ENCODE measurements at regions not wholly inside any gene's neighbourhood (a gene's known extent, or its start where the extent isn't known, plus 50 kb on each side); places are given as distances from the start of the nearest gene placed in this dataset.

DNA sequence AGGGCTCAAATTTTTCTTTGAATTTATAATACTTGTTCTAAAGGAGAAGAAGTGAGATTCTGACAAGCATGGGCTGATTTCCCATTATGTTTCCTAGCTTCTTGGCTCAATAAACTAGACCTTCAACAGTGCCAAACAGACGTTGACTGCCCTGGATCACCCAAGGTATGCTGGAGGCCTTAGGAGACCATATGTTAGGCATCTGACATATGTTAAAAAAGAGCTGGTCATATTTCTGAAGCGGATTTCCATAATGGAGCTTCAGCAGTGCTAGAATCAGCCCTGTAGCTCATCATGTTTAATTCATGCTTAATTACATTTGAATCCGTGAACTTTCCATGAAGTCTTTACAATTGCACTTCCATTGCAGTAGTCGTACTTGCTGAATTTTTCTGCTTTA lies 653.3 kb downstream of the DIAPH3 start:
- no peaks in the 10 kb centered on the region for H3K36me3 ChIP-seq (ENCODE audit: control insufficient read depth, insufficient read depth, low read length)
- no peak overlapping the region for H2AFZ ChIP-seq
- no peak overlapping the region for H3K4me2 ChIP-seq (ENCODE audit: low read length)
- no peaks in the 10 kb centered on the region for H3K27me3 ChIP-seq (ENCODE audit: control insufficient read depth, insufficient read depth, low read length)
- no peaks in the 10 kb centered on the region for H3K9me3 ChIP-seq (ENCODE audit: control insufficient read depth, low read length)
- H3K4me3 ChIP-seq (ENCODE audit: low read depth, low read length): no peak overlapping the region
- peaks cover 3% of the 10 kb centered on the region for H3K4me1 ChIP-seq
- H3K9ac ChIP-seq: no peak overlapping the region
- H3K79me2 ChIP-seq: no peaks in the 10 kb centered on the region
- no peak overlapping the region for H3K27ac ChIP-seq
- TF ChIP-seq, protein P1, sequence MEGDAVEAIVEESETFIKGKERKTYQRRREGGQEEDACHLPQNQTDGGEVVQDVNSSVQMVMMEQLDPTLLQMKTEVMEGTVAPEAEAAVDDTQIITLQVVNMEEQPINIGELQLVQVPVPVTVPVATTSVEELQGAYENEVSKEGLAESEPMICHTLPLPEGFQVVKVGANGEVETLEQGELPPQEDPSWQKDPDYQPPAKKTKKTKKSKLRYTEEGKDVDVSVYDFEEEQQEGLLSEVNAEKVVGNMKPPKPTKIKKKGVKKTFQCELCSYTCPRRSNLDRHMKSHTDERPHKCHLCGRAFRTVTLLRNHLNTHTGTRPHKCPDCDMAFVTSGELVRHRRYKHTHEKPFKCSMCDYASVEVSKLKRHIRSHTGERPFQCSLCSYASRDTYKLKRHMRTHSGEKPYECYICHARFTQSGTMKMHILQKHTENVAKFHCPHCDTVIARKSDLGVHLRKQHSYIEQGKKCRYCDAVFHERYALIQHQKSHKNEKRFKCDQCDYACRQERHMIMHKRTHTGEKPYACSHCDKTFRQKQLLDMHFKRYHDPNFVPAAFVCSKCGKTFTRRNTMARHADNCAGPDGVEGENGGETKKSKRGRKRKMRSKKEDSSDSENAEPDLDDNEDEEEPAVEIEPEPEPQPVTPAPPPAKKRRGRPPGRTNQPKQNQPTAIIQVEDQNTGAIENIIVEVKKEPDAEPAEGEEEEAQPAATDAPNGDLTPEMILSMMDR (IDR thresholded peaks at IDR 0.05): no peak

DNA sequence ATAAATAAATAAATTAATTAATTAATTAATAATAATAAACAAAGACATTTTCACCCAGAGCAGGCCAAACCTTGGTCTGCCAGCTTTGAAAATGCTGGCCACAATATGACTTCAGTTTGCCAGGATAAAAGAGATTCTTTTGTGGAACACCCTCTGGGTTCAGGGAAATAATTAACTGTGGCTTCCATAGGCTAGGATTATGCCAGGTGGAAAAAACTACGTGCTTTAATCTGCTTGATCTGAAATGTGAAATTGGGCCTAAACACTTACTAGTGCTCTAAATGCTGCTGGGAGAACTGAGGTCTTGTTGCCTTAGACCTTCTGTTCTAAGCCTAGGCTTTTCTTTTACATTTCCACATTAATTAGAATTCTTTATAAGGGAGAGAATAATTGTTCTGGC lies 650.0 kb downstream of the DIAPH3 start:
- no peak overlapping the region for H3K4me3 ChIP-seq (ENCODE audit: low read depth, low read length)
- H3K9me3 ChIP-seq (ENCODE audit: control insufficient read depth, low read length): no peaks in the 10 kb centered on the region
- no peak overlapping the region for H2AFZ ChIP-seq
- no peak overlapping the region for H3K4me2 ChIP-seq (ENCODE audit: low read length)
- H3K4me1 ChIP-seq: peaks cover 3% of the 10 kb centered on the region
- no peak overlapping the region for H3K27ac ChIP-seq
- no peaks in the 10 kb centered on the region for H3K79me2 ChIP-seq
- H3K27me3 ChIP-seq (ENCODE audit: control insufficient read depth, insufficient read depth, low read length): no peaks in the 10 kb centered on the region
- no peaks in the 10 kb centered on the region for H3K36me3 ChIP-seq (ENCODE audit: control insufficient read depth, insufficient read depth, low read length)
- no peak overlapping the region for H3K9ac ChIP-seq
- TF ChIP-seq, protein P1 (IDR thresholded peaks at IDR 0.05): no peak

DNA sequence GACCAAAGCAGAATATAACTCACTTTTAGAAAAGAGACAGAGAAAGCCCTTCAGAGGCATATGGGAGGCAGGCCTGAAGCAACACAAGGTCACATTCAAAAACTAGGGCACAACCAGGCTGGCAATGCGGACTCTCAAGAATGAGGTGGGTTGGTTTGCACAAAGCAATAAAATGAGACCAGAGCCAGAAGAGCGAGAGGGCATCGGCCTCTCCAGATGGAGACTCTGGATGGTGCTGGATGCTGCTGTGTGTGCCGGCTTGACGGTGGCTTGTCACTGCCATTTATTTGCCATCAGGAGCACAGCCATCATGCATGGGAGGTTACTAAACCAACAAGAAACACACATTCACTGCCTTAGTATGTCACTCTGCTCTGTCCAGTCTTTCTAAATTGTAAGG lies 649.4 kb downstream of the DIAPH3 start:
- H3K4me2 ChIP-seq (ENCODE audit: low read length): no peak overlapping the region
- no peak overlapping the region for H2AFZ ChIP-seq
- no peak overlapping the region for H3K9ac ChIP-seq
- no peak overlapping the region for H3K4me3 ChIP-seq (ENCODE audit: low read depth, low read length)
- peaks cover 3% of the 10 kb centered on the region for H3K4me1 ChIP-seq
- H3K27me3 ChIP-seq (ENCODE audit: control insufficient read depth, insufficient read depth, low read length): no peaks in the 10 kb centered on the region
- no peaks in the 10 kb centered on the region for H3K79me2 ChIP-seq
- no peaks in the 10 kb centered on the region for H3K36me3 ChIP-seq (ENCODE audit: control insufficient read depth, insufficient read depth, low read length)
- TF ChIP-seq, protein P1 (IDR thresholded peaks at IDR 0.05): no peak
- H3K27ac ChIP-seq: no peak overlapping the region
- H3K9me3 ChIP-seq (ENCODE audit: control insufficient read depth, low read length): no peaks in the 10 kb centered on the region

DNA sequence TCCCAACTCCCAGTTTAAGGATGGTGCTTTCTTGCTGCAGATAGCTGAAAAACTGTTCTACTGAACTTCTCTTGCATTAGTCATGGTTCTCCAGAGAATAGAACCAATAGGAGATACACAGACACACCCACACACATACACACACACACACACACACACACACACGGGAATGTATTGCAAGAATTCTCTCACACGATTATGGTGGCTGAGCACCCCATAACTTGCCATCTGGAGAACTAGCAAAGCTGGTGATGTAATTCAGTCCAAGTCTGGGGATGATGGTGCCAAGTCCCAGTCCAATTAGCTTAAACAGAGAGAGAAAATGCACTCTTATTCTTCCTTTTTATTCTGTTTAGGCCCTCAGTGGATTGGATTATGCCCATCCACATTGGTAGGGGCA lies 643.9 kb downstream of the DIAPH3 start:
- TF ChIP-seq, protein P1 (IDR thresholded peaks at IDR 0.05): no peak

DNA sequence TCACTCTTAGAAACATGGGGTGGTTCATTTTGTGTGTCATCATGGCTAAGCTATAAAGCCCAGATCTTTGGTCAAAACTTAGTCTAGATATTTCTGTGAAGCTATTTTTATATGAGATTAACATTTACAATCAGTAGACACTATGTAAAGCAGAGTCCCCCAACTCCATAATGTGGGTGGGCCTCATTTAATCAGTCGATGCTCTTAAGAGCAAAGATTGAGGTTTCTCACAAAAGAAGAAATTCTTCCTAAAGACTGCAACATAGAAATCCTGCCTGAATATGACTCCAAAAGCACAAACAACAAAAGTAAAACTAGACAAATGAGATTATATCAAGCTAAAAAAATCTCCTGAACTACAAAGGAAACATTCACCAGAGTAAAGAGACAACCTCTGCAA lies 642.2 kb downstream of the DIAPH3 start:
- Histone ChIP-seq H3K4me2 (ENCODE audit: low read length) (no peak overlapping the region), H3K4me1 (no peaks in the 10 kb centered on the region), H3K4me3 (ENCODE audit: low read depth, low read length) (no peak overlapping the region), H3K27me3 (ENCODE audit: control insufficient read depth, insufficient read depth, low read length) (no peaks in the 10 kb centered on the region), H3K27ac (no peak overlapping the region), H3K9ac (no peak overlapping the region), H3K36me3 (ENCODE audit: control insufficient read depth, insufficient read depth, low read length) (no peaks in the 10 kb centered on the region), H2AFZ (no peak overlapping the region), H3K9me3 (ENCODE audit: control insufficient read depth, low read length) (no peaks in the 10 kb centered on the region), H3K79me2 (no peaks in the 10 kb centered on the region)
- TF ChIP-seq, protein P1 (IDR thresholded peaks at IDR 0.05): no peak

More for the DNA sequence above, 643.9 kb downstream of the DIAPH3 start:
- Histone ChIP-seq H3K9ac (no peak overlapping the region), H3K4me3 (ENCODE audit: low read depth, low read length) (no peak overlapping the region), H2AFZ (no peak overlapping the region), H3K27ac (no peak overlapping the region), H3K36me3 (ENCODE audit: control insufficient read depth, insufficient read depth, low read length) (no peaks in the 10 kb centered on the region), H3K4me1 (no peaks in the 10 kb centered on the region), H3K79me2 (no peaks in the 10 kb centered on the region), H3K4me2 (ENCODE audit: low read length) (no peak overlapping the region), H3K27me3 (ENCODE audit: control insufficient read depth, insufficient read depth, low read length) (no peaks in the 10 kb centered on the region), H3K9me3 (ENCODE audit: control insufficient read depth, low read length) (no peaks in the 10 kb centered on the region)
